PFSK-1 (cell line): ENCODE measurements at regions not wholly inside any gene's neighbourhood (a gene's known extent, or its start where the extent isn't known, plus 50 kb on each side); places are given as distances from the start of the nearest gene placed in this dataset.

Source experiments
- FOXP2 ChIP-seq: optimal IDR thresholded peaks from 2 replicates; pipeline ENCODE3; 2011; ENCODE audit warnings: borderline replicate concordance, control low read depth, inconsistent platforms; ENCODE audit not compliant: insufficient read depth; ENCODE audit errors: extremely low read length, extremely low read depth
- POLR2AphosphoS5 ChIP-seq: IDR thresholded peaks from 2 replicates; pipeline ENCODE4 v1.6.1; 2012; ENCODE audit warnings: low read depth, mild to moderate bottlenecking, control low read depth, low read length, moderate library complexity
- REST ChIP-seq, 2 experiments: IDR thresholded peaks; 2 replicates each; pipeline versions ENCODE4 v1.6.1 to v1.8.0; 2011 to 2012; ENCODE audit warnings: low read depth in 2 of 2, low read length in 2 of 2, control low read depth in 1 of 2, inconsistent platforms in 1 of 2, mild to moderate bottlenecking in 1 of 2, moderate library complexity in 1 of 2; ENCODE audit not compliant: insufficient read depth in 1 of 2
- SIN3A ChIP-seq: IDR thresholded peaks from 2 replicates; pipeline ENCODE4 v1.6.1; 2012; ENCODE audit warnings: mild to moderate bottlenecking, low read length, moderate library complexity, borderline replicate concordance; ENCODE audit not compliant: insufficient read depth
- TAF1 ChIP-seq: IDR thresholded peaks from 2 replicates; pipeline ENCODE4 v1.6.1; 2012; ENCODE audit warnings: low read length, control low read depth, borderline replicate concordance; ENCODE audit not compliant: insufficient read depth

GRCh38 chr3:144692488-144692887, 720.9 kb downstream of the DIPK2A start:
- TF ChIP-seq SIN3A (no peak), TAF1 (no peak), POLR2AphosphoS5 (no peak), FOXP2 (no peak), REST (IDR thresholded peaks at IDR 0.05; ENCODE audit: insufficient read depth in 1 of 2, low read depth in 2 of 2, low read length in 2 of 2) (no peak)

GRCh38 chr3:144708437-144708836, 736.8 kb downstream of the DIPK2A start:
- TF ChIP-seq POLR2AphosphoS5 (no peak), SIN3A (no peak), TAF1 (no peak), REST (IDR thresholded peaks at IDR 0.05; ENCODE audit: insufficient read depth in 1 of 2, low read depth in 2 of 2, low read length in 2 of 2) (no peak), FOXP2 (no peak)

GRCh38 chr3:144737281-144737680, 765.7 kb downstream of the DIPK2A start:
- TF ChIP-seq REST (IDR thresholded peaks at IDR 0.05; ENCODE audit: insufficient read depth in 1 of 2, low read depth in 2 of 2, low read length in 2 of 2) (no peak), FOXP2 (no peak), SIN3A (no peak), POLR2AphosphoS5 (no peak), TAF1 (no peak)

- TF ChIP-seq POLR2AphosphoS5 (no peak), TAF1 (no peak), SIN3A (no peak), REST (IDR thresholded peaks at IDR 0.05; ENCODE audit: insufficient read depth in 1 of 2, low read depth in 2 of 2, low read length in 2 of 2) (no peak), FOXP2 (no peak)
These were observed 771.6 kb downstream of the DIPK2A start for GRCh38 chr3:144743225-144743668.

GRCh38 chr3:144744473-144744872, 772.9 kb downstream of the DIPK2A start:
- TF ChIP-seq REST (IDR thresholded peaks at IDR 0.05; ENCODE audit: insufficient read depth in 1 of 2, low read depth in 2 of 2, low read length in 2 of 2) (no peak), SIN3A (no peak), FOXP2 (no peak), POLR2AphosphoS5 (no peak), TAF1 (no peak)
